SK-N-SH (cell line): ENCODE measurements at regions not wholly inside any gene's neighbourhood (a gene's known extent, or its start where the extent isn't known, plus 50 kb on each side); places are given as distances from the start of the nearest gene placed in this dataset.

Source experiments
- EP300 ChIP-seq, 2 experiments: IDR thresholded peaks; 2 replicates each; pipeline versions ENCODE4 v1.4.0 to v1.6.1; 2012; ENCODE audit warnings: borderline replicate concordance in 1 of 2, low read depth in 1 of 2, low read length in 1 of 2
- EZH2phosphoT487 ChIP-seq: fragments of 200-600 bp; sonication (generic); IDR thresholded peaks from 2 replicates; pipeline ENCODE4 v1.6.1; 2017; ENCODE audit warnings: low read depth, mixed run types, mild to moderate bottlenecking, antibody characterized with exemption, moderate library complexity, borderline replicate concordance
- FOXJ3 ChIP-seq: sonication (generic); formaldehyde crosslinking; IDR thresholded peaks from 2 replicates; pipeline ENCODE4 v1.5.1; 2020; ENCODE audit warnings: mild to moderate bottlenecking, missing genetic modification reagents
- FOXM1 ChIP-seq: IDR thresholded peaks from 2 replicates; pipeline ENCODE4 v1.4.0; 2012; ENCODE audit warnings: low read depth, mild to moderate bottlenecking
- GATA2 ChIP-seq: sonication (generic); formaldehyde crosslinking; IDR thresholded peaks from 2 replicates; pipeline ENCODE4 v1.5.0; 2020; ENCODE audit warnings: mild to moderate bottlenecking, missing genetic modification reagents
- POLR2AphosphoS5 ChIP-seq: IDR thresholded peaks from 2 replicates; pipeline ENCODE4 v1.6.1; 2012; ENCODE audit warnings: low read depth, low read length
- RAD21 ChIP-seq: IDR thresholded peaks from 2 replicates; pipeline ENCODE4 v1.6.1; 2012; ENCODE audit warnings: mild to moderate bottlenecking, low read length
- RCOR1 ChIP-seq: fragments of 150-350 bp; IDR thresholded peaks from 2 replicates; pipeline ENCODE4 v1.6.1; 2017; ENCODE audit warnings: antibody characterized with exemption, low read length
- RXRA ChIP-seq: IDR thresholded peaks from 2 replicates; pipeline ENCODE4 v1.4.0; 2012; ENCODE audit warnings: low read depth, mild to moderate bottlenecking, borderline replicate concordance
- SIN3A ChIP-seq: IDR thresholded peaks from 2 replicates; pipeline ENCODE4 v1.6.1; 2012; ENCODE audit warnings: low read depth, mild to moderate bottlenecking, low read length, moderate library complexity, borderline replicate concordance
- TCF12 ChIP-seq: IDR thresholded peaks from 2 replicates; pipeline ENCODE4 v1.4.0; 2012
- TEAD4 ChIP-seq: IDR thresholded peaks from 2 replicates; pipeline ENCODE4 v1.4.0; 2012; ENCODE audit warnings: mild to moderate bottlenecking, borderline replicate concordance; ENCODE audit not compliant: insufficient read depth
- TF ChIP-seq, protein P1 (sequence below): fragments of 200-600 bp; sonication (generic); IDR thresholded peaks from 2 replicates; pipeline ENCODE4 v1.6.1; 2017; ENCODE audit warnings: antibody characterized with exemption, mild to moderate bottlenecking, moderate library complexity

DNA sequence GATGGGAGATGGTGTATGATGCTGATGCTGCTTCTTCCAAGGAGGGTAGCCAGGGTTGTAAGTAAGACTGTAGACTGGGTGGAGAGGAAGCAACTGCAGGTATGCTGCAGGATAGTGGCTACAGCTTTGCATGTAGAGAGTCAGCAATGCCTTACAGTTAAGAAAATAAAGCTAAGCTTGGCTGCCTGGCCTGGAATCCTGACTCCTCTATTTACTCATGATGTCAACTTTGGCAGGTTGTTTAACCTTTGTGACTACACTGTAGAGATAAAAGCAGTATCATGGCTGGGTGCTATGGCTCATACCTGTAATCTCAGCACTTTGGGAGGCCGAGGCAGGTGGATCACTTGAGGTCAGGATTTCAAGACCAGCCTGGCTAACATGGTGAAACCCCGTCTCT lies 301.6 kb upstream of the RBFOX1 start:
- TF ChIP-seq, protein P1, sequence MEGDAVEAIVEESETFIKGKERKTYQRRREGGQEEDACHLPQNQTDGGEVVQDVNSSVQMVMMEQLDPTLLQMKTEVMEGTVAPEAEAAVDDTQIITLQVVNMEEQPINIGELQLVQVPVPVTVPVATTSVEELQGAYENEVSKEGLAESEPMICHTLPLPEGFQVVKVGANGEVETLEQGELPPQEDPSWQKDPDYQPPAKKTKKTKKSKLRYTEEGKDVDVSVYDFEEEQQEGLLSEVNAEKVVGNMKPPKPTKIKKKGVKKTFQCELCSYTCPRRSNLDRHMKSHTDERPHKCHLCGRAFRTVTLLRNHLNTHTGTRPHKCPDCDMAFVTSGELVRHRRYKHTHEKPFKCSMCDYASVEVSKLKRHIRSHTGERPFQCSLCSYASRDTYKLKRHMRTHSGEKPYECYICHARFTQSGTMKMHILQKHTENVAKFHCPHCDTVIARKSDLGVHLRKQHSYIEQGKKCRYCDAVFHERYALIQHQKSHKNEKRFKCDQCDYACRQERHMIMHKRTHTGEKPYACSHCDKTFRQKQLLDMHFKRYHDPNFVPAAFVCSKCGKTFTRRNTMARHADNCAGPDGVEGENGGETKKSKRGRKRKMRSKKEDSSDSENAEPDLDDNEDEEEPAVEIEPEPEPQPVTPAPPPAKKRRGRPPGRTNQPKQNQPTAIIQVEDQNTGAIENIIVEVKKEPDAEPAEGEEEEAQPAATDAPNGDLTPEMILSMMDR = no peak
- TF ChIP-seq GATA2 = no peak
- no peak for TF ChIP-seq TCF12
- no peak for TF ChIP-seq POLR2AphosphoS5
- no peak for TF ChIP-seq RCOR1
- TF ChIP-seq RXRA = no peak
- TF ChIP-seq EP300 (IDR thresholded peaks at IDR 0.05; ENCODE audit: borderline replicate concordance in 1 of 2, low read depth in 1 of 2, low read length in 1 of 2) = no peak
- no peak for TF ChIP-seq RAD21
- no peak for TF ChIP-seq EZH2phosphoT487
- no peak for TF ChIP-seq FOXJ3 (CRISPR knock-in tag)
- no peak for TF ChIP-seq TEAD4
- TF ChIP-seq SIN3A = no peak
- no peak for TF ChIP-seq FOXM1
